Sigmoid colon (tissue), 6 donors: ENCODE measurements at regions not wholly inside any gene's neighbourhood (a gene's known extent, or its start where the extent isn't known, plus 50 kb on each side); places are given as distances from the start of the nearest gene placed in this dataset.

ENCODE experiments used
- DNase-seq: peaks from one replicate; pipeline ENCODE4 v3.0.0-alpha.2; 2019
- H3K27ac ChIP-seq, 4 donors: fragments of 200-600 bp; sonication (generic); one replicate each; pipeline ENCODE4 v1.5.1; 2016 to 2019; ENCODE audit warnings: mild to moderate bottlenecking in 1 of 4
- H3K27me3 ChIP-seq, 3 donors: fragments of 200-600 bp; sonication (generic); one replicate each; pipeline ENCODE4 v1.5.1; 2019; ENCODE audit warnings: mild to moderate bottlenecking in 1 of 3
- H3K36me3 ChIP-seq, 4 donors: fragments of 200-600 bp; sonication (generic); one replicate each; pipeline ENCODE4 v1.5.1; 2016 to 2019
- H3K4me1 ChIP-seq, 4 donors: fragments of 200-600 bp; sonication (generic); one replicate each; pipeline ENCODE4 v1.5.1; 2017 to 2019
- H3K4me3 ChIP-seq, 4 donors: fragments of 200-600 bp; sonication (generic); one replicate each; pipeline ENCODE4 v1.5.1; 2017 to 2019; ENCODE audit warnings: mild to moderate bottlenecking in 2 of 4, moderate library complexity in 1 of 4
- H3K9me3 ChIP-seq, 4 donors: fragments of 200-600 bp in 3 of 4; sonication (generic) in 3 of 4; one replicate each; pipeline versions ENCODE4 v1.5.1 to v1.6.1; 2013 to 2019
- EP300 ChIP-seq, 4 donors: sonication (generic); formaldehyde crosslinking; IDR thresholded peaks; one replicate each; pipeline ENCODE4 v1.6.1; 2017; ENCODE audit warnings: antibody characterized with exemption in 4 of 4
- POLR2A ChIP-seq, 2 donors: fragments of 450-650 bp; IDR thresholded peaks; one replicate each; pipeline ENCODE4 v1.6.1; 2016; ENCODE audit warnings: antibody characterized with exemption in 2 of 2, mild to moderate bottlenecking in 2 of 2, moderate library complexity in 2 of 2
- POLR2AphosphoS5 ChIP-seq, 4 donors: sonication (generic); formaldehyde crosslinking; IDR thresholded peaks; one replicate each; pipeline ENCODE4 v1.6.1; 2017; ENCODE audit warnings: antibody characterized with exemption in 4 of 4
- WGBS, 2 donors: extraction: QIAGEN DNeasy Blood & Tissue Kit; methylation state at CpG; one replicate each; pipeline ENCODE4 v1.1.7; 2013; 5-methylcytosine and 5-hydroxymethylcytosine counted together
- intact Hi-C: fragments of 100-400 bp; cut with DNase I; formaldehyde crosslinking; loops from one replicate; pipeline ENCODE4 v1.15.1; 2023
- TF ChIP-seq, protein P1 (sequence below), 4 experiments: fragments of 450-650 bp in 3 of 4; fragments of 200-600 bp in 1 of 4; IDR thresholded peaks; one replicate each; pipeline ENCODE4 v1.5.1; 2016 to 2019; ENCODE audit warnings: antibody characterized with exemption in 4 of 4, mild to moderate bottlenecking in 3 of 4, moderate library complexity in 2 of 4
- donor health status: healthy with polysubstance abuse.
- donor health status: healthy.

DNA sequence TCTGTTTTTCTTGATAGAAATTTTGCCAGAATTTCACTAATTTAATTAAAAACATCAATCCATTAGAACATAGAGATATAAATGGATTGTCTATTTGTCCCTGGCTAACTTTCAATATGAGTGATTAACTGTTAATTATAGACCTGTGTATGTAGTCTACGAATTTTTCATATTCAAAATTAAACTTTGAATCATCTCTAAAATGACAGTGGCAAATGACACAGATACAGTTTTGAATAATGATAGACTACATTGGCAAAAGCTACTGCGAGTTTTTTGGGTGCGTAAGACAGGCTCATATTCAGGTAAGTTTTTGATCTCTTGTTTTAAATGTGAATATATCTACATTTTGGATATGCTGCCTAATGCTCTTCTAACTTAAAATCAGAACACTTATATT lies 86.0 kb upstream of the TBC1D5 start:
- TF ChIP-seq, protein P1, sequence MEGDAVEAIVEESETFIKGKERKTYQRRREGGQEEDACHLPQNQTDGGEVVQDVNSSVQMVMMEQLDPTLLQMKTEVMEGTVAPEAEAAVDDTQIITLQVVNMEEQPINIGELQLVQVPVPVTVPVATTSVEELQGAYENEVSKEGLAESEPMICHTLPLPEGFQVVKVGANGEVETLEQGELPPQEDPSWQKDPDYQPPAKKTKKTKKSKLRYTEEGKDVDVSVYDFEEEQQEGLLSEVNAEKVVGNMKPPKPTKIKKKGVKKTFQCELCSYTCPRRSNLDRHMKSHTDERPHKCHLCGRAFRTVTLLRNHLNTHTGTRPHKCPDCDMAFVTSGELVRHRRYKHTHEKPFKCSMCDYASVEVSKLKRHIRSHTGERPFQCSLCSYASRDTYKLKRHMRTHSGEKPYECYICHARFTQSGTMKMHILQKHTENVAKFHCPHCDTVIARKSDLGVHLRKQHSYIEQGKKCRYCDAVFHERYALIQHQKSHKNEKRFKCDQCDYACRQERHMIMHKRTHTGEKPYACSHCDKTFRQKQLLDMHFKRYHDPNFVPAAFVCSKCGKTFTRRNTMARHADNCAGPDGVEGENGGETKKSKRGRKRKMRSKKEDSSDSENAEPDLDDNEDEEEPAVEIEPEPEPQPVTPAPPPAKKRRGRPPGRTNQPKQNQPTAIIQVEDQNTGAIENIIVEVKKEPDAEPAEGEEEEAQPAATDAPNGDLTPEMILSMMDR (IDR thresholded peaks at IDR 0.05): no peak
- TF ChIP-seq POLR2AphosphoS5 (IDR thresholded peaks at IDR 0.05) (no peak), EP300 (IDR thresholded peaks at IDR 0.05) (no peak), POLR2A (IDR thresholded peaks at IDR 0.05) (no peak)
- no peak for DNase-seq
- Histone ChIP-seq H3K4me1 (no peaks in the 10 kb centered on the region), H3K9me3 (no peaks in the 10 kb centered on the region), H3K4me3 (no peak overlapping the region), H3K27ac (no peak overlapping the region), H3K27me3 (no peaks in the 10 kb centered on the region), H3K36me3 (no peaks in the 10 kb centered on the region)
- 83 to 93% methylated on average over 3 of the region's 3 CpGs for WGBS, 2 donors
- intact Hi-C loops: no loop called here

DNA sequence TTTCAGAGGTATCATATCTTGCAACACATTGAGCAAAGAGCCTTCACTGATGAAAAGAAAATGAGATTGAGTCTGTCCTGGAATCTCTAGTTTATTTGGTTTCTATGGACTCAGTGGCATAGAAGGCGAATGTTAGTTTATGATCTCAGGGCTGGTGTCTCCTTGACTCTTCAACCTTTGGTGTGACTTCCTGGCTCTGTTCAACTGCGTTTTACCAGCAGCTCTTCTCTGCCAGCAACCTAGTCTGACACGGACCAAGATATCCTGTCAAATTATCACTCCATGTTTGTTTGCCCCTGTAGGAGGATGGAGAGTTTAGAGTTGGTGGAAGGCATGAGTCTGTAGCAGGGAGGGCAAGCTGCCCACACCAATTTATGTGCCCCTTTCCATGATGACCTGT lies 82.9 kb upstream of the TBC1D5 start:
- no peak for DNase-seq
- intact Hi-C loops: no loop called here
- WGBS, 2 donors: 85 to 90% methylated on average over 3 of the region's 3 CpGs

DNA sequence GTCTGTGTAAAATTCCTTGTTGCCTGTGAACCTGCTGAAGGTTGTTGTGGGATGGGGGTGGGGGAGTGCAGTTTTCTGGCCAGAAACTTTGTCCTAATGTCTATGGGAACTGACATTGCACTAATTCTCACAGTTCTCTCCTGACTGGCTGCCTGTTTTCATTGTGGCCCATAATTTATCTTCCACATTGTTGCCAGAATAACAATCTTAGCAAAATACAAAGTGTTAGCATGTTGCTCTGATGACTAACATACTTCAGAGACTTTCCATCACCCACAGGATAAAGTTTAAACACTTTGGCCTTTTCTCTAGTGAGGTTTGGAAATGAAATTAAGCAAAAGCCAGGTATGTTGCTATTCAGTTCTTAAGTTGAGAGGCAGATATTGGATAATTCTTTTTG lies 81.4 kb upstream of the TBC1D5 start:
- no peak overlapping the region for H3K27ac ChIP-seq
- intact Hi-C loops: no loop called here
- no peaks in the 10 kb centered on the region for H3K9me3 ChIP-seq
- DNase-seq: no peak
- TF ChIP-seq POLR2AphosphoS5 (IDR thresholded peaks at IDR 0.05) (no peak), POLR2A (IDR thresholded peaks at IDR 0.05) (no peak), EP300 (IDR thresholded peaks at IDR 0.05) (no peak)
- TF ChIP-seq, protein P1 (IDR thresholded peaks at IDR 0.05): no peak
- H3K27me3 ChIP-seq: no peaks in the 10 kb centered on the region
- H3K4me3 ChIP-seq: no peak overlapping the region
- H3K4me1 ChIP-seq: no peaks in the 10 kb centered on the region
- no peaks in the 10 kb centered on the region for H3K36me3 ChIP-seq

More for the DNA sequence above, 82.9 kb upstream of the TBC1D5 start:
- no peak overlapping the region for H3K4me3 ChIP-seq
- H3K9me3 ChIP-seq: no peaks in the 10 kb centered on the region
- no peaks in the 10 kb centered on the region for H3K4me1 ChIP-seq
- H3K27me3 ChIP-seq: no peaks in the 10 kb centered on the region
- TF ChIP-seq POLR2A (IDR thresholded peaks at IDR 0.05) (no peak), POLR2AphosphoS5 (IDR thresholded peaks at IDR 0.05) (no peak), EP300 (IDR thresholded peaks at IDR 0.05) (no peak)
- TF ChIP-seq, protein P1 (IDR thresholded peaks at IDR 0.05): no peak
- no peaks in the 10 kb centered on the region for H3K36me3 ChIP-seq
- H3K27ac ChIP-seq: no peak overlapping the region

DNA sequence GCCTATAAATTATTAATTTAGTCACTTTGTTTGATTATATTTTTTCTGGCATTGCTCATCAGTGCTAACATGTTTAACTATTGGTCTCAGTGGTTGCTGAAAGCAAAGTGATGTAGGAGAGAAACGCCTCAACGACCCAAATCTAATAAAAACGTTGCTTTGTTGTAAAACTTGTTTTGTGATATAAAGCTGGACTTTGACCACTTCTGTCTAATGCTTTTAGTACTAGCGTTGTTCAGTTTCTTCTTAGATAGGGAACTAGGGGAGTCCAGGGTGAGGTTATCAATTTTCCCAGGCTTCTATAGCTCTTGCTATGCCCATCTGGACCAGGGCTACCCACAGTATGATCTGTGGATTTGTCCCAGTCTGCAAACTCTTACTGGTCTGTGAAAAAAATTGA lies 80.6 kb upstream of the TBC1D5 start:
- Histone ChIP-seq H3K9me3 (no peaks in the 10 kb centered on the region), H3K4me3 (no peak overlapping the region), H3K36me3 (no peaks in the 10 kb centered on the region), H3K27ac (no peak overlapping the region), H3K27me3 (no peaks in the 10 kb centered on the region), H3K4me1 (no peaks in the 10 kb centered on the region)
- intact Hi-C loops: no loop called here
- WGBS, 2 donors: 13 to 71% methylated on average over 4 of the region's 4 CpGs
- TF ChIP-seq, protein P1 (IDR thresholded peaks at IDR 0.05): no peak
- TF ChIP-seq POLR2AphosphoS5 (IDR thresholded peaks at IDR 0.05) (no peak), POLR2A (IDR thresholded peaks at IDR 0.05) (no peak), EP300 (IDR thresholded peaks at IDR 0.05) (no peak)
- no peak for DNase-seq

DNA sequence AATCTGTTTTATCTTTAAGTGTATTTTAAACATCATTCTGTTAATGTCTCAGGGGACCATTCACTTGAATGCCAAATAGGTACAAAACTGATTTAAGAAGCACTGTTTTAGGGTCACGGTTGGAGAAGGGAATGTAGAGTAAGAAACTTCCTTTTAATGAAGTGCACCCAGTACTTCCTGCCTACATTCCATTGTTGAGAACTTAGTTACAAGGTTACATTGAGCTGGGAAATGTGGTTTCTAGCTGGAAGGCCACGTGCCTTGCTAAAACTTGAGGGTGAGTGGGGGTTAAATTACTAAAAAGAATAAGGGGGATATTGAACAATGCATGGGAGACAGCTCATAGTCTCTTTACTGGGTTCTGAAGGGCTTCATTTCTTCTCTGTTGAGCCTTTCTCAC lies 78.3 kb upstream of the TBC1D5 start:
- Histone ChIP-seq H3K27me3 (no peaks in the 10 kb centered on the region), H3K9me3 (no peaks in the 10 kb centered on the region), H3K4me1 (no peaks in the 10 kb centered on the region), H3K4me3 (no peak overlapping the region), H3K27ac (no peak overlapping the region), H3K36me3 (no peaks in the 10 kb centered on the region)
- WGBS, 2 donors: 43 to 67% methylated on average over 2 of the region's 2 CpGs
- intact Hi-C loops: no loop called here
- no peak for TF ChIP-seq POLR2AphosphoS5 (IDR thresholded peaks at IDR 0.05)
- no peak for TF ChIP-seq POLR2A (IDR thresholded peaks at IDR 0.05)
- TF ChIP-seq, protein P1 (IDR thresholded peaks at IDR 0.05): no peak
- no peak for TF ChIP-seq EP300 (IDR thresholded peaks at IDR 0.05)
- no peak for DNase-seq
